AG09319 (cell line): ENCODE measurements at regions not wholly inside any gene's neighbourhood (a gene's known extent, or its start where the extent isn't known, plus 50 kb on each side); places are given as distances from the start of the nearest gene placed in this dataset.
"Not testable (repeated sequence)": the region's sequence is repeated elsewhere in the genome, so short reads cannot be mapped to it uniquely, and the experiment has no call there.

Experiments
- DNase-seq: peaks from one replicate; pipeline ENCODE4 v3.0.0-alpha.2; 2010; ENCODE audit warnings: low read depth; ENCODE audit errors: extremely low read depth
- CTCF ChIP-seq: IDR thresholded peaks from 2 replicates; pipeline ENCODE4 v1.5.1; 2011; ENCODE audit warnings: low read depth, mild to moderate bottlenecking, inconsistent platforms, low read length, moderate library complexity

- TF ChIP-seq CTCF: no peak
- no peak for DNase-seq
Observed at GRCh38 chr5:19122923-19123322, 865.1 kb downstream of the CDH18 start.

- TF ChIP-seq CTCF: no peak
- DNase-seq: no peak
Observed at GRCh38 chr5:19125956-19126713, 861.9 kb downstream of the CDH18 start.

- DNase-seq: no peak
- no peak for TF ChIP-seq CTCF
Observed at GRCh38 chr5:19140276-19140675, 847.7 kb downstream of the CDH18 start.

GRCh38 chr5:19141937-19142524, 846.0 kb downstream of the CDH18 start:
- not testable (repeated sequence) for DNase-seq

GRCh38 chr5:19142713-19143414, 845.1 kb downstream of the CDH18 start:
- not testable (repeated sequence) for DNase-seq

- TF ChIP-seq CTCF: no peak
- no peak for DNase-seq
Observed at GRCh38 chr5:19143935-19144334, 844.1 kb downstream of the CDH18 start.

- TF ChIP-seq CTCF: no peak
- no peak for DNase-seq
Observed at GRCh38 chr5:19169426-19169825, 818.6 kb downstream of the CDH18 start.

- no peak for TF ChIP-seq CTCF
- DNase-seq: no peak
Observed at GRCh38 chr5:19172926-19173470, 815.0 kb downstream of the CDH18 start.
